ENCODE measurements at regions not wholly inside any gene's neighbourhood (a gene's known extent, or its start where the extent isn't known, plus 50 kb on each side); places are given as distances from the start of the nearest gene placed in this dataset.

GRCh38 chr5:54696931-54697330 is 179.4 kb downstream of the SNX18 start:
- Histone ChIP-seq H4K20me1 (ENCODE audit: insufficient read depth) (no peaks in the 10 kb centered on the region), H3K9me3 (ENCODE audit: control insufficient read depth in 1 of 2, insufficient read depth in 1 of 2, low read depth in 1 of 2, low read length in 2 of 2) (no peaks in the 10 kb centered on the region), H3K9ac (ENCODE audit: low read length) (no peak overlapping the region), H3K27me3 (ENCODE audit: insufficient read depth, low read length) (no peaks in the 10 kb centered on the region), H3K4me2 (ENCODE audit: low read length) (no peak overlapping the region), H3K4me1 (ENCODE audit: control insufficient read depth in 1 of 2, insufficient read depth in 2 of 2, low read length in 2 of 2) (peaks cover 0 to 8% of the 10 kb centered on the region in 2 experiments; a peak in 1 of 4 replicates), H3K4me3 (replicated peaks in 1 of 2; ENCODE audit: low read depth in 1 of 2, low read length in 2 of 2) (no peak overlapping the region), H3K9me2 (ENCODE audit: insufficient read depth) (no peaks in the 10 kb centered on the region), H2AFZ (ENCODE audit: low read depth, low read length, poor library complexity, severe bottlenecking) (no peak overlapping the region), H3K79me2 (ENCODE audit: insufficient read depth, low read length) (no peaks in the 10 kb centered on the region), H3K27ac (ENCODE audit: low read depth, low read length) (no peak overlapping the region), H3K36me3 (ENCODE audit: control insufficient read depth in 1 of 2, insufficient read depth in 2 of 2, low read length in 2 of 2) (no peaks in the 10 kb centered on the region)
- POLR2A ChIA-PET: no interaction called here
- TF ChIP-seq RAD21 (IDR thresholded peaks at IDR 0.05; ENCODE audit: low read depth) (no peak), POLR2A (IDR thresholded peaks at IDR 0.05; ENCODE audit: borderline replicate concordance, extremely low read depth, insufficient read depth, insufficient read length) (no peak), EZH2phosphoT487 (IDR thresholded peaks at IDR 0.05; ENCODE audit: borderline replicate concordance) (no peak)
- intact Hi-C loops (cut with micrococcal nuclease): no loop called here
- DNase-seq (ENCODE audit: low read depth, low spot score) (no peak), ATAC-seq (no peak)
- no TSS peak for BruUV-seq (replicated peaks)
- RAD21 ChIA-PET (ENCODE audit: low non-redundant PET in 1 of 2, low total read pairs in 2 of 2, uncharacterized antibody in 2 of 2, unreplicated experiment in 2 of 2): no interaction called here
- CTCF ChIA-PET: no interaction called here

GRCh38 chr5:54696346-54696745 is 178.8 kb downstream of the SNX18 start:
- Histone ChIP-seq H3K79me2 (ENCODE audit: insufficient read depth, low read length) (no peaks in the 10 kb centered on the region), H3K27me3 (ENCODE audit: insufficient read depth, low read length) (no peaks in the 10 kb centered on the region), H3K9me2 (ENCODE audit: insufficient read depth) (no peaks in the 10 kb centered on the region), H3K36me3 (ENCODE audit: control insufficient read depth in 1 of 2, insufficient read depth in 2 of 2, low read length in 2 of 2) (no peaks in the 10 kb centered on the region), H4K20me1 (ENCODE audit: insufficient read depth) (no peaks in the 10 kb centered on the region), H3K9ac (ENCODE audit: low read length) (no peak overlapping the region), H3K4me2 (ENCODE audit: low read length) (no peak overlapping the region), H2AFZ (ENCODE audit: low read depth, low read length, poor library complexity, severe bottlenecking) (no peak overlapping the region), H3K4me3 (replicated peaks in 1 of 2; ENCODE audit: low read depth in 1 of 2, low read length in 2 of 2) (no peak overlapping the region), H3K9me3 (ENCODE audit: control insufficient read depth in 1 of 2, insufficient read depth in 1 of 2, low read depth in 1 of 2, low read length in 2 of 2) (no peaks in the 10 kb centered on the region), H3K4me1 (ENCODE audit: control insufficient read depth in 1 of 2, insufficient read depth in 2 of 2, low read length in 2 of 2) (peaks cover 0 to 6% of the 10 kb centered on the region in 2 experiments; a peak in 1 of 4 replicates), H3K27ac (ENCODE audit: low read depth, low read length) (no peak overlapping the region)
- DNase-seq (ENCODE audit: low read depth, low spot score) (no peak), ATAC-seq (no peak)
- RAD21 ChIA-PET (ENCODE audit: low non-redundant PET in 1 of 2, low total read pairs in 2 of 2, uncharacterized antibody in 2 of 2, unreplicated experiment in 2 of 2): no interaction called here
- BruUV-seq (replicated peaks): no TSS peak
- intact Hi-C loops (cut with micrococcal nuclease): no loop called here
- TF ChIP-seq POLR2A (IDR thresholded peaks at IDR 0.05; ENCODE audit: borderline replicate concordance, extremely low read depth, insufficient read depth, insufficient read length): no peak
- CTCF ChIA-PET: no interaction called here
- POLR2A ChIA-PET: no interaction called here

Data from HCT116 (cell line).